Endothelial cell of umbilical vein (primary cell): ENCODE measurements at regions not wholly inside any gene's neighbourhood (a gene's known extent, or its start where the extent isn't known, plus 50 kb on each side); places are given as distances from the start of the nearest gene placed in this dataset.
A peak's percentile ranks its signal among the peaks of the same experiment; 100 is the strongest.

Experiments
- BruUV-seq: library from RNA; stranded (reverse); fragments of 400-500 nt; replicated peaks from 2 replicates; lab custom pipeline; 2021; lab: Mats Ljungman, UMichigan
- CTCF ChIA-PET: fragments of 300-600, 350-600 bp; sonication (Branson Sonifier 250); formaldehyde crosslinking; loops from one replicate; lab custom pipeline; 2021; ENCODE audit warnings: antibody characterized with exemption, inconsistent platforms; lab: Charles Lee
- POLR2A ChIA-PET: fragments of 300-600, 350-600 bp; sonication (Branson Sonifier 250); formaldehyde crosslinking; loops from one replicate; lab custom pipeline; 2021; ENCODE audit warnings: antibody characterized with exemption, inconsistent platforms; lab: Charles Lee
- DNase-seq: peaks from one replicate; pipeline ENCODE4 v3.0.0-alpha.2; 2011; ENCODE audit warnings: low read depth, low spot score
- FAIRE-seq: peaks from 2 replicates; lab custom pipeline; 2011; peaks lifted over from hg19 to GRCh38; lab: Jason Lieb, UNC
- H2AFZ ChIP-seq: 2 replicates; pipeline ENCODE4 v1.6.0; 2012; ENCODE audit warnings: low read depth, low read length, control low read depth, inconsistent platforms
- H3K27ac ChIP-seq: 2 replicates; pipeline ENCODE4 v1.5.1; 2011; ENCODE audit warnings: low read depth, mild to moderate bottlenecking, control low read depth, low read length, moderate library complexity; ENCODE audit not compliant: insufficient read depth
- H3K27me3 ChIP-seq, 2 experiments: 2 replicates each; pipeline versions ENCODE4 v1.6.0 to v1.6.1; 2011; ENCODE audit warnings: low read length in 2 of 2, mixed read lengths in 1 of 2; ENCODE audit not compliant: control insufficient read depth in 2 of 2, insufficient read depth in 2 of 2
- H3K36me3 ChIP-seq, 2 experiments: 2 replicates in 1 of 2; 3 replicates in 1 of 2; pipeline ENCODE4 v1.5.1; 2011; ENCODE audit warnings: low read length in 2 of 2, mild to moderate bottlenecking in 1 of 2, moderate library complexity in 1 of 2; ENCODE audit not compliant: control insufficient read depth in 2 of 2, insufficient read depth in 2 of 2; ENCODE audit errors: extremely low read depth in 1 of 2
- H3K4me1 ChIP-seq: 3 replicates; pipeline ENCODE4 v1.5.1; 2011; ENCODE audit warnings: mild to moderate bottlenecking, low read length; ENCODE audit not compliant: control insufficient read depth, insufficient read depth; ENCODE audit errors: extremely low read depth
- H3K4me2 ChIP-seq: 2 replicates; pipeline ENCODE4 v1.6.1; 2011; ENCODE audit warnings: low read length, control low read depth, mixed read lengths; ENCODE audit not compliant: insufficient read depth
- H3K4me3 ChIP-seq, 3 experiments: fragments of 200-600 bp in 1 of 3; sonication (generic), shearing (Covaris generic) in 1 of 3; replicated peaks in 1 of 3; 2 replicates each; pipeline ENCODE4 v1.5.1; 2011 to 2016; ENCODE audit warnings: control low read depth in 3 of 3, low read length in 3 of 3, mild to moderate bottlenecking in 2 of 3, inconsistent platforms in 1 of 3, low read depth in 1 of 3, moderate library complexity in 1 of 3; ENCODE audit not compliant: insufficient read depth in 1 of 3
- H3K79me2 ChIP-seq: 2 replicates; pipeline ENCODE4 v1.6.0; 2012; ENCODE audit warnings: low read length, inconsistent platforms; ENCODE audit not compliant: control insufficient read depth, insufficient read depth
- H3K9ac ChIP-seq: replicated peaks from 2 replicates; pipeline ENCODE3; 2011; ENCODE audit warnings: low read length, control low read depth; ENCODE audit not compliant: insufficient read depth; ENCODE audit errors: extremely low read depth
- H3K9me1 ChIP-seq: replicated peaks from 3 replicates; pipeline ENCODE4 v1.6.0; 2011; ENCODE audit warnings: mild to moderate bottlenecking, low read length; ENCODE audit not compliant: control insufficient read depth, insufficient read depth; ENCODE audit errors: extremely low read depth
- H3K9me3 ChIP-seq: replicated peaks from 2 replicates; pipeline ENCODE4 v1.5.1; 2012; ENCODE audit warnings: low read length, inconsistent platforms; ENCODE audit not compliant: control insufficient read depth, insufficient read depth
- H4K20me1 ChIP-seq: replicated peaks from 2 replicates; pipeline ENCODE3; 2011; ENCODE audit warnings: mild to moderate bottlenecking, low read length; ENCODE audit not compliant: control insufficient read depth, insufficient read depth; ENCODE audit errors: extremely low read depth
- EZH2 ChIP-seq: IDR thresholded peaks from 2 replicates; pipeline ENCODE4 v1.6.1; 2012; ENCODE audit warnings: borderline replicate concordance, low read depth, mild to moderate bottlenecking, moderate library complexity, low read length, inconsistent platforms; ENCODE audit not compliant: severe bottlenecking
- FOS ChIP-seq: IDR thresholded peaks from 2 replicates; pipeline ENCODE4 v1.6.1; 2011; ENCODE audit warnings: mild to moderate bottlenecking, low read length, moderate library complexity, borderline replicate concordance; ENCODE audit not compliant: insufficient read depth
- JUN ChIP-seq: IDR thresholded peaks from 2 replicates; pipeline ENCODE4 v1.6.1; 2011; ENCODE audit warnings: borderline replicate concordance, low read depth; ENCODE audit not compliant: insufficient read length, insufficient read depth
- MYC ChIP-seq: IDR thresholded peaks from one replicate; pipeline ENCODE4 v1.6.1; 2011; ENCODE audit warnings: mild to moderate bottlenecking, low read depth, low read length
- dilution Hi-C: fragments of 300-500 bp; cut with MboI; formaldehyde crosslinking; loops from one replicate; pipeline ENCODE4 v1.15.0; 2019; ENCODE audit warnings: low sequenced_read_pairs; ENCODE audit not compliant: extremely low pct_ligation_motif_present
- intact Hi-C: fragments of 100-400 bp; cut with micrococcal nuclease; formaldehyde crosslinking; loops from one replicate; pipeline ENCODE4 v1.10.0; 2022
- TF ChIP-seq, protein P1 (sequence below): IDR thresholded peaks from 2 replicates; pipeline ENCODE4 v1.6.1; 2011; ENCODE audit not compliant: insufficient read depth, insufficient read length

- no peak for FAIRE-seq
- intact Hi-C loops = no loop called here
- TF ChIP-seq, protein P1, sequence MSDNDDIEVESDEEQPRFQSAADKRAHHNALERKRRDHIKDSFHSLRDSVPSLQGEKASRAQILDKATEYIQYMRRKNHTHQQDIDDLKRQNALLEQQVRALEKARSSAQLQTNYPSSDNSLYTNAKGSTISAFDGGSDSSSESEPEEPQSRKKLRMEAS = no peak
- TF ChIP-seq JUN = no peak
- TF ChIP-seq MYC = no peak
Measured at GRCh38 chr5:82738681-82739269, 338.4 kb downstream of the TMEM167A start.

GRCh38 chr5:82735160-82735789 lies 341.9 kb downstream of the TMEM167A start:
- H3K4me3 ChIP-seq = no peak overlapping the region
- no TSS peak for BruUV-seq
- no peak for TF ChIP-seq EZH2
- peak; percentile 46 for TF ChIP-seq FOS
- TF ChIP-seq JUN = peak; percentile 69
- CTCF ChIA-PET = no interaction called here
- FAIRE-seq = peak; percentile 55
- intact Hi-C loops = no loop called here
- H3K36me3 ChIP-seq = no peaks in the 10 kb centered on the region
- no peak overlapping the region for H3K4me2 ChIP-seq
- H3K27me3 ChIP-seq = peaks cover 4% of the 10 kb centered on the region in 2 experiments
- H3K9ac ChIP-seq = no peak overlapping the region
- no peaks in the 10 kb centered on the region for H3K9me3 ChIP-seq
- dilution Hi-C loops = no loop called here
- H3K27ac ChIP-seq = no peak overlapping the region
- peaks cover 4% of the 10 kb centered on the region for H3K4me1 ChIP-seq
- no peaks in the 10 kb centered on the region for H4K20me1 ChIP-seq
- POLR2A ChIA-PET = interaction anchor here (0.6 kb wide), 1 partner anchor 10 kb away, joined by 3 read pairs; no protein-coding TSS in a partner anchor
- DNase-seq = peak; percentile 45
- H2AFZ ChIP-seq = no peak overlapping the region
- no peaks in the 10 kb centered on the region for H3K9me1 ChIP-seq
- no peaks in the 10 kb centered on the region for H3K79me2 ChIP-seq

More at GRCh38 chr5:82738681-82739269, 338.4 kb downstream of the TMEM167A start:
- Histone ChIP-seq H3K79me2 (no peaks in the 10 kb centered on the region), H4K20me1 (no peaks in the 10 kb centered on the region), H3K27me3 (peaks cover 4% of the 10 kb centered on the region in 2 experiments), H3K9me3 (no peaks in the 10 kb centered on the region), H3K9me1 (no peaks in the 10 kb centered on the region), H3K4me1 (peaks cover 4% of the 10 kb centered on the region), H2AFZ (no peak overlapping the region), H3K4me3 (no peak overlapping the region), H3K4me2 (no peak overlapping the region), H3K9ac (no peak overlapping the region), H3K27ac (no peak overlapping the region), H3K36me3 (no peaks in the 10 kb centered on the region)
- dilution Hi-C loops = no loop called here
- no TSS peak for BruUV-seq
- ChIA-PET CTCF (no interaction called here), POLR2A (no interaction called here)
- DNase-seq = no peak
